ENCODE measurements at regions not wholly inside any gene's neighbourhood (a gene's known extent, or its start where the extent isn't known, plus 50 kb on each side); places are given as distances from the start of the nearest gene placed in this dataset.

DNA sequence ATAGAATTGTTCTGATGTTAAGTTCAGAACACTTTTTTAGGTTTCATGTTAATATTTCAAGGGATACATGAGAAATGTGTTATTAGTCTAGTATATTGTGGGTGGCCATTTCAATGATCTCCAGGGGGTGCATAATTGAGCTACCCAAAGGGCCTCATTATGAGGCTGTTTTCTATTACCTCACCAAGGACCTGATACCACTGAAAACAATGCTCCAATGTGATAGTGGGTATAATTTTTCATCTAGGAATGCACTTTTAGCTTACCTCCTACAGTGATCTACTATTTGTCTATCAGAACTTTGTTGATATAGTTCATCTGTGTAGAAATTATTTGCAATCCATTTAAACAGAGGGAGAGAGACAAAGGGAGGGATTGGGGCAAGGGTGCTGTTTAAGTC is 106.8 kb upstream of the HS3ST5 start:
- intact Hi-C loops (cut with micrococcal nuclease) = no loop called here
- Histone ChIP-seq H3K36me3 (replicated peaks in 1 of 2; ENCODE audit: control insufficient read depth in 1 of 2, insufficient read depth in 2 of 2, low read length in 2 of 2) (no peaks in the 10 kb centered on the region), H3K4me1 (ENCODE audit: control insufficient read depth in 1 of 2, insufficient read depth in 2 of 2, low read length in 2 of 2) (no peaks in the 10 kb centered on the region), H3K27ac (ENCODE audit: low read depth in 1 of 2, low read length in 2 of 2) (no peak overlapping the region), H3K27me3 (ENCODE audit: control insufficient read depth in 2 of 2, insufficient read depth in 2 of 2, low read length in 2 of 2) (no peaks in the 10 kb centered on the region), H3K4me3 (replicated peaks in 1 of 3; ENCODE audit: low read depth in 2 of 3, low read length in 3 of 3) (no peak overlapping the region), H3K9ac (ENCODE audit: insufficient read depth, low read length, poor library complexity, severe bottlenecking) (no peak overlapping the region), H4K20me1 (ENCODE audit: insufficient read depth, low read length) (no peaks in the 10 kb centered on the region), H3K79me2 (ENCODE audit: insufficient read depth, low read length) (no peaks in the 10 kb centered on the region), H2AFZ (ENCODE audit: insufficient read depth, low read depth, low read length, poor library complexity, severe bottlenecking) (no peak overlapping the region), H3K4me2 (replicated peaks; ENCODE audit: extremely low read depth, low read length, poor library complexity, severe bottlenecking) (no peak overlapping the region), H3K9me3 (replicated peaks in 1 of 2; ENCODE audit: control insufficient read depth in 1 of 2, insufficient read depth in 1 of 2, low read length in 2 of 2) (no peaks in the 10 kb centered on the region)
- Mint-ChIP-seq H3K27me3 (ENCODE audit: low read depth in 3 of 3) (no peaks in the 10 kb centered on the region), H3K9me3 (peaks cover 0 to 3% (median 0%) of the 10 kb centered on the region in 7 donors), H3K4me1 (no peaks in the 10 kb centered on the region), H3K4me3 (no peak overlapping the region), H3K36me3 (no peaks in the 10 kb centered on the region), H3K27ac (no peak overlapping the region)
- no peak for DNase-seq
- TF ChIP-seq, protein P1, sequence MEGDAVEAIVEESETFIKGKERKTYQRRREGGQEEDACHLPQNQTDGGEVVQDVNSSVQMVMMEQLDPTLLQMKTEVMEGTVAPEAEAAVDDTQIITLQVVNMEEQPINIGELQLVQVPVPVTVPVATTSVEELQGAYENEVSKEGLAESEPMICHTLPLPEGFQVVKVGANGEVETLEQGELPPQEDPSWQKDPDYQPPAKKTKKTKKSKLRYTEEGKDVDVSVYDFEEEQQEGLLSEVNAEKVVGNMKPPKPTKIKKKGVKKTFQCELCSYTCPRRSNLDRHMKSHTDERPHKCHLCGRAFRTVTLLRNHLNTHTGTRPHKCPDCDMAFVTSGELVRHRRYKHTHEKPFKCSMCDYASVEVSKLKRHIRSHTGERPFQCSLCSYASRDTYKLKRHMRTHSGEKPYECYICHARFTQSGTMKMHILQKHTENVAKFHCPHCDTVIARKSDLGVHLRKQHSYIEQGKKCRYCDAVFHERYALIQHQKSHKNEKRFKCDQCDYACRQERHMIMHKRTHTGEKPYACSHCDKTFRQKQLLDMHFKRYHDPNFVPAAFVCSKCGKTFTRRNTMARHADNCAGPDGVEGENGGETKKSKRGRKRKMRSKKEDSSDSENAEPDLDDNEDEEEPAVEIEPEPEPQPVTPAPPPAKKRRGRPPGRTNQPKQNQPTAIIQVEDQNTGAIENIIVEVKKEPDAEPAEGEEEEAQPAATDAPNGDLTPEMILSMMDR (IDR thresholded peaks at IDR 0.05) = no peak

DNA sequence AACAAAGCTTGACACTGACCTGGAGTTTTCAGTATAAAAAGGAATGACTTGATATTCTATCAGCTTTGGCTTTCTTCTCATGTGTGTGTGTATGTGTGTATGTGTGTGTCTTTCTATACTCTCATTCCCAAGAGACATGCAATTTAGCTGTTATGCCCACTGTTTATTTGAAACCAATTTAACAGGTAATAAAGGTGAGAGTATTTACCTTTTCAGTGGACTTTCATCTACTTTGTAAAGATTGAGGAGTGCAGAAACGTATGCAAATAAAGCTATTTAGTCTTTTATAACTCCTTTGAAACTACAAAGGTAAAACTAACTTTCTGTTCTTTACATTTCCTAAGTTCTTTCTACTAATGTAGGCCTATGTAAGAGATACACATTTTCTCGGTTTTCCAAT is 103.5 kb upstream of the HS3ST5 start:
- H3K9me3 ChIP-seq (replicated peaks in 1 of 2; ENCODE audit: control insufficient read depth in 1 of 2, insufficient read depth in 1 of 2, low read length in 2 of 2) = no peaks in the 10 kb centered on the region
- H3K36me3 ChIP-seq (replicated peaks in 1 of 2; ENCODE audit: control insufficient read depth in 1 of 2, insufficient read depth in 2 of 2, low read length in 2 of 2) = no peaks in the 10 kb centered on the region
- Mint-ChIP-seq H3K9me3 (peaks cover 0 to 2% (median 0%) of the 10 kb centered on the region in 7 donors), H3K4me1 (no peaks in the 10 kb centered on the region), H3K27me3 (ENCODE audit: low read depth in 3 of 3) (no peaks in the 10 kb centered on the region), H3K4me3 (no peak overlapping the region), H3K36me3 (no peaks in the 10 kb centered on the region), H3K27ac (no peak overlapping the region)
- H3K27me3 ChIP-seq (ENCODE audit: control insufficient read depth in 2 of 2, insufficient read depth in 2 of 2, low read length in 2 of 2) = no peaks in the 10 kb centered on the region
- no CpG with 5 or more reads among the region's 2 CpGs for WGBS (ENCODE audit: insufficient coverage)
- no peaks in the 10 kb centered on the region for H3K4me1 ChIP-seq (ENCODE audit: control insufficient read depth in 1 of 2, insufficient read depth in 2 of 2, low read length in 2 of 2)
- intact Hi-C loops (cut with micrococcal nuclease) = no loop called here
- H3K9ac ChIP-seq (ENCODE audit: insufficient read depth, low read length, poor library complexity, severe bottlenecking) = no peak overlapping the region
- no peak overlapping the region for H3K4me2 ChIP-seq (replicated peaks; ENCODE audit: extremely low read depth, low read length, poor library complexity, severe bottlenecking)
- no peaks in the 10 kb centered on the region for H3K79me2 ChIP-seq (ENCODE audit: insufficient read depth, low read length)
- H3K4me3 ChIP-seq (replicated peaks in 1 of 3; ENCODE audit: low read depth in 2 of 3, low read length in 3 of 3) = no peak overlapping the region
- TF ChIP-seq, protein P1 (IDR thresholded peaks at IDR 0.05) = no peak
- H2AFZ ChIP-seq (ENCODE audit: insufficient read depth, low read depth, low read length, poor library complexity, severe bottlenecking) = no peak overlapping the region
- DNase-seq = no peak
- no peaks in the 10 kb centered on the region for H4K20me1 ChIP-seq (ENCODE audit: insufficient read depth, low read length)
- H3K27ac ChIP-seq (ENCODE audit: low read depth in 1 of 2, low read length in 2 of 2) = no peak overlapping the region
